ENCODE measurements at regions not wholly inside any gene's neighbourhood (a gene's known extent, or its start where the extent isn't known, plus 50 kb on each side); places are given as distances from the start of the nearest gene placed in this dataset.

DNA sequence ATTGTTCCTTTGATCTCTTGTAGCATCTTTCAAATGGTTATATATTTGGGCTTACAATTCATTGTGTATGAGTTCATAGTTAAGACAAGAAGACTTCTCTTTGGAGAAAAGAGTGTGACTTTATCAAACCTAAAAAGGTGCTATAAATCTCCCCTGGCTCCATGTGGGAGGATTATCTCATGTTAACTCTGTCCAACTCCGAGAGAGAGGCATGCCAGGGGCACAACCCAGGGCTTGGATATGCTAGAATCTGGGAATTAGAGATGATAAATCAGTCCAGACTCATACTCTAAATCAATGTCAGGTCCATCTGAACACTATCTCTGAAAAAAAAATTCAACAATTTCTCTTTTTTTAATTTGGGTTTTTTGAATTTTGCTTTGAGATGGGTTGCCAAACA lies 462.8 kb downstream of the TUSC7 start:
- H4K20me1 ChIP-seq (ENCODE audit: low read length): no peaks in the 10 kb centered on the region
- no TSS peak for BruUV-seq (replicated peaks)
- POLR2A ChIA-PET (ENCODE audit: unreplicated experiment): no interaction called here

DNA sequence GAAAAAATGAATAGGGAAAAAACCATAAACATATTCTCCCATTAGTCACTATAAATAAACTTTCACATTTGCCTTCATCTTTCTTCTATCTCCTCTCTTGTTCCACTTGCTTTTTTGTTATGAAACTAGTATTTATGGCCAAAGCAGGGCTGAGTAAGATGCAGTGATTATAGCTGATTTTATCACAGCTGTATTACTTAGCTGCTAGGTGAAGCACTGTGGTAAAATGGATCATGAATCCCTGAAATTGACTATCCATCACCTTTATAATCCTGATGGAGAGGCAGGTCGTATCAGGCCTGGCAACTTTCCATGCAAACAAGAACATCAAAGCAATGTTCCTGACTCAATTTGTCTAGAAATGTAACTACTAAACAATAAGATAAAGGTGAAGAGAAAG lies 471.6 kb downstream of the TUSC7 start:
- Histone ChIP-seq H3K9me2 (replicated peaks; ENCODE audit: low read length) (no peaks in the 10 kb centered on the region), H3K27ac (ENCODE audit: low read length) (no peak overlapping the region), H3F3A (ENCODE audit: low read length, unreplicated experiment) (no peaks in the 10 kb centered on the region), H3K9me3 (ENCODE audit: low read length) (peaks cover 27% of the 10 kb centered on the region; the same call in 1 of the 2 replicates), H2AFZ (ENCODE audit: low read length) (no peak overlapping the region), H3K79me2 (ENCODE audit: low read length) (no peaks in the 10 kb centered on the region), H4K20me1 (ENCODE audit: low read length) (no peaks in the 10 kb centered on the region), H3K9ac (ENCODE audit: low read length) (no peak overlapping the region), H3K27me3 (ENCODE audit: low read length) (no peaks in the 10 kb centered on the region), H3K4me3 (ENCODE audit: low read length) (no peak overlapping the region), H3K4me1 (ENCODE audit: insufficient read depth, low read length) (no peaks in the 10 kb centered on the region), H3K4me2 (ENCODE audit: low read length) (no peak overlapping the region), H3K36me3 (ENCODE audit: low read depth, low read length) (no peaks in the 10 kb centered on the region)
- intact Hi-C loops (cut with micrococcal nuclease): no loop called here
- ChIA-PET CTCF (no interaction called here), POLR2A (ENCODE audit: unreplicated experiment) (no interaction called here)
- no peak for TF ChIP-seq EZH2 (IDR thresholded peaks at IDR 0.05; ENCODE audit: low read length, unreplicated experiment)
- TF ChIP-seq, protein P1, sequence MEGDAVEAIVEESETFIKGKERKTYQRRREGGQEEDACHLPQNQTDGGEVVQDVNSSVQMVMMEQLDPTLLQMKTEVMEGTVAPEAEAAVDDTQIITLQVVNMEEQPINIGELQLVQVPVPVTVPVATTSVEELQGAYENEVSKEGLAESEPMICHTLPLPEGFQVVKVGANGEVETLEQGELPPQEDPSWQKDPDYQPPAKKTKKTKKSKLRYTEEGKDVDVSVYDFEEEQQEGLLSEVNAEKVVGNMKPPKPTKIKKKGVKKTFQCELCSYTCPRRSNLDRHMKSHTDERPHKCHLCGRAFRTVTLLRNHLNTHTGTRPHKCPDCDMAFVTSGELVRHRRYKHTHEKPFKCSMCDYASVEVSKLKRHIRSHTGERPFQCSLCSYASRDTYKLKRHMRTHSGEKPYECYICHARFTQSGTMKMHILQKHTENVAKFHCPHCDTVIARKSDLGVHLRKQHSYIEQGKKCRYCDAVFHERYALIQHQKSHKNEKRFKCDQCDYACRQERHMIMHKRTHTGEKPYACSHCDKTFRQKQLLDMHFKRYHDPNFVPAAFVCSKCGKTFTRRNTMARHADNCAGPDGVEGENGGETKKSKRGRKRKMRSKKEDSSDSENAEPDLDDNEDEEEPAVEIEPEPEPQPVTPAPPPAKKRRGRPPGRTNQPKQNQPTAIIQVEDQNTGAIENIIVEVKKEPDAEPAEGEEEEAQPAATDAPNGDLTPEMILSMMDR (conservative IDR thresholded peaks at IDR 0.05; ENCODE audit: low read depth, low read length): no peak
- no peak for TF ChIP-seq EZH2phosphoT487 (IDR thresholded peaks at IDR 0.05; ENCODE audit: borderline replicate concordance, low read length)
- ATAC-seq (no peak), DNase-seq (no peak)
- BruUV-seq (replicated peaks): no TSS peak

More for the DNA sequence above, 462.8 kb downstream of the TUSC7 start:
- Histone ChIP-seq H3K4me1 (ENCODE audit: insufficient read depth, low read length) (no peaks in the 10 kb centered on the region), H3K4me3 (ENCODE audit: low read length) (no peak overlapping the region), H3K27me3 (ENCODE audit: low read length) (no peaks in the 10 kb centered on the region), H3K36me3 (ENCODE audit: low read depth, low read length) (no peaks in the 10 kb centered on the region), H3K4me2 (ENCODE audit: low read length) (no peak overlapping the region), H3K27ac (ENCODE audit: low read length) (no peak overlapping the region), H3F3A (ENCODE audit: low read length, unreplicated experiment) (no peaks in the 10 kb centered on the region), H2AFZ (ENCODE audit: low read length) (no peak overlapping the region), H3K9ac (ENCODE audit: low read length) (no peak overlapping the region), H3K9me3 (ENCODE audit: low read length) (peaks cover 4% of the 10 kb centered on the region; the same call in 1 of the 2 replicates), H3K9me2 (replicated peaks; ENCODE audit: low read length) (no peaks in the 10 kb centered on the region), H3K79me2 (ENCODE audit: low read length) (no peaks in the 10 kb centered on the region)
- DNase-seq (no peak), ATAC-seq (no peak)
- no peak for TF ChIP-seq EZH2 (IDR thresholded peaks at IDR 0.05; ENCODE audit: low read length, unreplicated experiment)
- TF ChIP-seq, protein P1 (conservative IDR thresholded peaks at IDR 0.05; ENCODE audit: low read depth, low read length): no peak
- TF ChIP-seq EZH2phosphoT487 (IDR thresholded peaks at IDR 0.05; ENCODE audit: borderline replicate concordance, low read length): no peak
- CTCF ChIA-PET: no interaction called here
- intact Hi-C loops (cut with micrococcal nuclease): no loop called here

DNA sequence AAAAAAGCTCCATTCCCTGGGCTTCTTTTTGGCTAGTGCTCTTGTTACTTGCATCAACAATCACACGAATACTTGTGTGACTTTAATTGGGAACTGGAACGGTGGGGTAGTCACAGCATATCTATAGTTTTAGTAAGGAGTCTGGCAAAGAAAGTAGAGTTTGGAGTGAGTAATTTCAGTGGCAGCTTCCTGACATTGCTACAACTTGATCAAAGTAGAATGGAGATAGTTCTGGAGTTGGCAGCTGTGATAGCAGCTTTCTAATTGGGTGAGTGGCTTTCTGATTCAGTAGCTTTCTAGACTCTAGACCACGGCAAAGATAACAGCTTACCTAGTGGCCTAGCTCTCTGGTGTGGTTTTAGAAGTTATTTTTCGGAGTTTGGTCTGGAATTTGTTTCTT lies 475.0 kb downstream of the TUSC7 start:
- Histone ChIP-seq H3F3A (ENCODE audit: low read length, unreplicated experiment) (no peaks in the 10 kb centered on the region), H3K9me2 (replicated peaks; ENCODE audit: low read length) (no peaks in the 10 kb centered on the region), H3K4me2 (ENCODE audit: low read length) (no peak overlapping the region), H3K4me1 (ENCODE audit: insufficient read depth, low read length) (no peaks in the 10 kb centered on the region), H3K27ac (ENCODE audit: low read length) (no peak overlapping the region), H3K9ac (ENCODE audit: low read length) (no peak overlapping the region), H4K20me1 (ENCODE audit: low read length) (no peaks in the 10 kb centered on the region), H3K4me3 (ENCODE audit: low read length) (no peak overlapping the region), H3K27me3 (ENCODE audit: low read length) (no peaks in the 10 kb centered on the region), H3K9me3 (ENCODE audit: low read length) (peaks cover 32% of the 10 kb centered on the region; the same call in 1 of the 2 replicates), H3K79me2 (ENCODE audit: low read length) (no peaks in the 10 kb centered on the region), H3K36me3 (ENCODE audit: low read depth, low read length) (no peaks in the 10 kb centered on the region), H2AFZ (ENCODE audit: low read length) (no peak overlapping the region)
- DNase-seq (no peak), ATAC-seq (no peak)
- intact Hi-C loops (cut with micrococcal nuclease): no loop called here
- ChIA-PET CTCF (no interaction called here), POLR2A (ENCODE audit: unreplicated experiment) (no interaction called here)
- TF ChIP-seq, protein P1 (conservative IDR thresholded peaks at IDR 0.05; ENCODE audit: low read depth, low read length): no peak
- TF ChIP-seq EZH2 (IDR thresholded peaks at IDR 0.05; ENCODE audit: low read length, unreplicated experiment) (no peak), EZH2phosphoT487 (IDR thresholded peaks at IDR 0.05; ENCODE audit: borderline replicate concordance, low read length) (no peak)
- no TSS peak for BruUV-seq (replicated peaks)

Measured in PC-3 (cell line).